ACHN (cell line): ENCODE measurements at regions not wholly inside any gene's neighbourhood (a gene's known extent, or its start where the extent isn't known, plus 50 kb on each side); places are given as distances from the start of the nearest gene placed in this dataset.
A peak's percentile ranks its signal among the peaks of the same experiment; 100 is the strongest.
"Not testable (repeated sequence)": the region's sequence is repeated elsewhere in the genome, so short reads cannot be mapped to it uniquely, and the experiment has no call there.

Experiments
- DNase-seq: peaks from one replicate; pipeline ENCODE4 v3.0.0-alpha.2; 2015
- in situ Hi-C: cut with HindIII; loops from 2 replicates; pipeline ENCODE4 v1.10.0; 2017; ENCODE audit warnings: low sequenced_read_pairs, low pct_ligation_motif_present, low pct_unique_long_range_greater_than_20kb

- in situ Hi-C loops, DNase-seq: not testable (repeated sequence)
Observed at GRCh38 chr20:52057133-52057532, 134.4 kb downstream of the ZFP64 start.

GRCh38 chr20:52056203-52057062 is 135.1 kb downstream of the ZFP64 start:
- peak; percentile 57 for DNase-seq
- in situ Hi-C loops = no loop called here

GRCh38 chr20:52054123-52054522 is 137.5 kb downstream of the ZFP64 start:
- in situ Hi-C loops = no loop called here
- DNase-seq = no peak

- no peak for DNase-seq
- in situ Hi-C loops = no loop called here
Observed at GRCh38 chr20:52049001-52049731, 142.4 kb downstream of the ZFP64 start.

GRCh38 chr20:52047811-52048764 is 143.5 kb downstream of the ZFP64 start:
- no peak for DNase-seq
- in situ Hi-C loops = no loop called here

- in situ Hi-C loops = no loop called here
- DNase-seq = no peak
Observed at GRCh38 chr20:52041966-52042365, 149.6 kb downstream of the ZFP64 start.

GRCh38 chr20:52039790-52040189 is 151.8 kb downstream of the ZFP64 start:
- in situ Hi-C loops = no loop called here

GRCh38 chr20:52038632-52039031 is 152.9 kb downstream of the ZFP64 start:
- DNase-seq, in situ Hi-C loops: not testable (repeated sequence)

More at GRCh38 chr20:52039790-52040189, 151.8 kb downstream of the ZFP64 start:
- no peak for DNase-seq

- in situ Hi-C loops = no loop called here
- no peak for DNase-seq
Observed at GRCh38 chr20:52037370-52037769, 154.2 kb downstream of the ZFP64 start.

- DNase-seq = no peak
- in situ Hi-C loops = no loop called here
Observed at GRCh38 chr20:52035977-52036376, 155.6 kb downstream of the ZFP64 start.

GRCh38 chr20:52035498-52035897 is 156.1 kb downstream of the ZFP64 start:
- no peak for DNase-seq

GRCh38 chr20:52034581-52034980 is 157.0 kb downstream of the ZFP64 start:
- DNase-seq = no peak
- in situ Hi-C loops = no loop called here

More at GRCh38 chr20:52035498-52035897, 156.1 kb downstream of the ZFP64 start:
- in situ Hi-C loops = no loop called here

GRCh38 chr20:52033313-52033712 is 158.3 kb downstream of the ZFP64 start:
- in situ Hi-C loops = no loop called here
- DNase-seq = no peak

- DNase-seq, in situ Hi-C loops: not testable (repeated sequence)
Observed at GRCh38 chr20:52032304-52032683, 159.3 kb downstream of the ZFP64 start.

- DNase-seq = no peak
- in situ Hi-C loops = no loop called here
Observed at GRCh38 chr20:52031563-52032303, 159.8 kb downstream of the ZFP64 start.

GRCh38 chr20:52031206-52031562 is 160.4 kb downstream of the ZFP64 start:
- DNase-seq = no peak
- in situ Hi-C loops = no loop called here

GRCh38 chr20:52029129-52029528 is 162.4 kb downstream of the ZFP64 start:
- DNase-seq, in situ Hi-C loops: not testable (repeated sequence)

GRCh38 chr20:52025938-52026337 is 165.6 kb downstream of the ZFP64 start:
- DNase-seq = no peak
- in situ Hi-C loops = no loop called here
